GM18520 (cell line): ENCODE measurements at regions not wholly inside any gene's neighbourhood (a gene's known extent, or its start where the extent isn't known, plus 50 kb on each side); places are given as distances from the start of the nearest gene placed in this dataset.
A peak's percentile ranks its signal among the peaks of the same experiment; 100 is the strongest.

ENCODE experiments used
- ATAC-seq: cut with Tn5 transposase; IDR thresholded peaks from one replicate; pipeline ENCODE4 v1.9.1; 2021; ENCODE audit not compliant: unreplicated experiment

GRCh38 chr10:3850999-3851937 lies 66.3 kb upstream of the KLF6 start:
- ATAC-seq: peak; percentile 24

DNA sequence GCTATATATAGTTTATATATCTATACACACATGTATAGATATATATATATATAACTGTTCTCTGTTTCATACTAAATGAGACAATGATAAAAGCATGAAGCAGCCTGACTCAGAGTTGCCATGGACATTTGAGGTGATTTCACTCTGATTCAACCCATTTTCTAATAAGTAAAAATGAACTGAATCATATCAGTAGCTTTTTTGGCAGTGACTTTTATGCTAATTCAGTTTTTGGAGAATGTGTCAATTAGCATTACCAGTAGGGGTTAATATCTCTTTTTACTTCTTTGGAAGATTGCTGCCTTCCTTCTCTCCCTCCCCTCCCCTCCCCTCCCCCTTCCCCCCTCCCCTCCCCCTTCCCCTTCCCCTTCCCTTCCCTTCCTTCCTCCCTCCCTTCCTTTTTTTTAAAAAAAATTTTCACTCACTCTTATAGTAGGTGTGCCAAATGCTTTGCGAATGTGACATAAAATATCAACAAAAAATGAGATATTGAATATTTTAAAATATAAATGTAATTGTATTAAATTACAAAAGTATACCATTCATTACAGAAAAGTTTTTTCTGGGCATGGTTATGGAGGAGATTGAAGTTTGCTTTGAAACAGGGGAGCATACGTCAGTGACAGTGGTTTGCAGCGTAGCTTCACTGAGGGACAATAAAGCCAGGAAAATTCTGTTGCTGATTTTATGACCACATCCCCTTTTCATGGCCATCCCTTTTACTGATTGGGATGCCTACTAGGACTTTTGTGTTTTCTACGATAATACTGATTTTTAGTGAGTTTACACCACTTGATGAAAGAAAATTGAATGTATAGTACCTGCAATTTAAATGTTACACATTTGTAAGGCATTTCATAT lies 64.0 kb upstream of the KLF6 start:
- ATAC-seq: no peak

DNA sequence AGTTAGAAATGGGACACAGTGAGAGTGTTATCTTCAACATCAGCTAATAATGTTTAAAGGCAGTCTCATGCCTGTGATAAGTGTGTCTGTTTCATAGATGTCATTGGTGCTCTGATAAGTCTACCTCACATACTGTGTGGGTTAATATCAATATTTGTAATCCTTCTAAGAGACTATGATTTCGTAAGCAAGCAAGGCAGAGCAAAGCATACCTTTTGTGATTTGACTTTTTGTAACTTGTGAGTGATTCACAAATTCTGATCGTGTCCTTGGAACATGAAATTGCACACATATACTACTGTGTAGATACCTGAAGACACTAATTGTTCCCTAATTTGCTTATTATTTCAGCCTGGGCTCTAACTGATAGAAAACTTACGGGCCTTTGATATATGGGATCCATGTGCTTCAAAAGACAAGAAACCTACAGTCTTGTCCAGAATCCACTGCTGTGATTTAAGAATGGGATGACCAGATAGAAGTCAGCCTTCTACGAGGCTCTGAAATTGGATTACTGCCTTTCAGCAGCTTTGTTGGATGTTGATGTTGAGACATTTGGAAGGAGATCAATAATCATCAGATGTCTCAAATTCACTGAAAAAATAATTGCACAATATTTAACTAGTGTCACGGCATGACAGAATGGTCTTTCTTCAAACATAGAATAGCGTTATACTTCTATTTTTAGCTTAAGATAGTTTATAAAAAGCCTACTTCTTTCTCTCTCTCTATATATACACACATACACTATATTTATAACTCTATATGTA lies 63.2 kb upstream of the KLF6 start:
- ATAC-seq: no peak

- no peak for ATAC-seq
These were observed 61.7 kb upstream of the KLF6 start for GRCh38 chr10:3846736-3847135.

DNA sequence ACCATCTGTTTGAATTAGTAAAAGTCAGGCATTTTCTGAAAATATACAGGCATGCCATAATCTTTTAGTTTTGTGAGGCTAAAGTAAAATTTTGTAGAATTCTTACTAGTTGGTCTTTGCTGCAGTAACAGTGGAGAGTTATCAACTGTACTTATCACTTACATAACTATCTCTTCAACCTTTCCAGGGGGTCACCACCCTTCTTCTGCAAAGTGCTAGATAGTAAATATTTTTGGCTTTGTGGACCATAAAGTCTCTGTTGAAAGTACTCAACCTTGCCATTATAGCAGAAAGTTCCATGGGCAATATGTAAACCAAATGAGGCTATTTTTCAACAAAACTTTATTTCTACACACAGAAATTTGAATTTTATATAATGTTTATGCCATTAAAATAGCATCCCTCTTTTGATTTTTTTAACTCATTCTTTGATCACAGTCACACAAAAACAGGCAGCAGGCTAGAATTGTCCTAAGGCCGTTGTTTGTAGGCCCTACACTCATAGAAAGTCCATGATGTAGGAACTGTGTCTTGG lies 59.5 kb upstream of the KLF6 start:
- no peak for ATAC-seq

- ATAC-seq: no peak
These were observed 53.7 kb upstream of the KLF6 start for GRCh38 chr10:3838460-3839437.

- no peak for ATAC-seq
These were observed 52.8 kb upstream of the KLF6 start for GRCh38 chr10:3837647-3838459.

- peak; percentile 70 for ATAC-seq
These were observed 51.3 kb upstream of the KLF6 start for GRCh38 chr10:3836222-3836820.

GRCh38 chr10:3835770-3836169 lies 50.8 kb upstream of the KLF6 start:
- no peak for ATAC-seq

DNA sequence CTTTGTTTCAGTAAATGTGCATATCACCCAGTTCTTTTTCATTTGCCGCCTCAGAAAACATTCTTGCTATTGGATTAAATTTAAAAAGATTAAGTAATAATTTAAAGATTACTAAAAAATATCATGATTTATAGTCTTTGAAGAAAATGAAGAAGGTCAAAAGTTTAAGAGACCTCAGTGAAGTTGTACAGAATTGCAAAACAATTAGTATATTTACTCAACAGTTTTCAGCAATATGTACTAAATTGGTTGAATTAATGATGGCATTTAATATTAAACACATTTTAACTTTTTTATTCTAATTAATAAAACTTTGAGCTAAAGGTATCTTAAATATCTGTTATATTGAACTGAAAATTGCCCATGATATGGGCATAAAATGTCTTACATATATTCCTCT lies 49.9 kb upstream of the KLF6 start:
- no peak for ATAC-seq
